ENCODE measurements at regions not wholly inside any gene's neighbourhood (a gene's known extent, or its start where the extent isn't known, plus 50 kb on each side); places are given as distances from the start of the nearest gene placed in this dataset.

DNA sequence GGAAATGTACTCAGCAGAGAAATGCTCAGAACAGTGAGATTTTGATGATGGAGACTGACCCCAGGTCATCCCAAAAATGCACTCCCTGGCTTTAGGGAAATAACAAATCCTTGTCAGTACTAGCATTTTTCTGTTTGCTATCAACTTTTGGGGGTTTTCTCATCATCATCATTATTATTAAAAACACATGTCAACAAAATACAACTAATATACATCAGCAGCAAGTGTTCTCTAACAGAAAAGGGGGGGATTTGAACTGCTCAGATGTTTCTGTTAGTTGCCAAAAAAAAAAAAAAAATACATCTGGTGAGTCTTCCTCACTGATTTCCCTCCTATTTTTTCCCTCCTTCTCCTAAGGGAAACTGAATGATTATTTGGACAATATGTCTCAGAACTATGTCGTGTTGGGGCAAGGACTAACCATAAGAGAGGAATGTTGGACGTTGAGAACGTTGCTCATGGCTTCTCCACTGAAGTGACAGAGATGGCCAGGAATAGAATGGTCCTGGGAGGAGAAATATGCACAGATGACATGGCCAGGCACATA, 230.0 kb upstream of the MCTP2 start:
- no peaks in the 10 kb centered on the region for H3K4me1 Mint-ChIP-seq (ENCODE audit: low read depth, unreplicated experiment)
- no peaks in the 10 kb centered on the region for H3K9me3 Mint-ChIP-seq (ENCODE audit: low read depth, unreplicated experiment)
- H3K27me3 Mint-ChIP-seq (ENCODE audit: unreplicated experiment): no peaks in the 10 kb centered on the region
- no peak for DNase-seq
- intact Hi-C loops (cut with micrococcal nuclease; ENCODE audit: unreplicated experiment): no loop called here
- H3K4me3 Mint-ChIP-seq (ENCODE audit: low read depth, unreplicated experiment): no peak overlapping the region
- CTCF ChIA-PET: no interaction called here
- no TSS peak for BruUV-seq (replicated peaks)
- H3K36me3 Mint-ChIP-seq (ENCODE audit: insufficient read depth, unreplicated experiment): no peaks in the 10 kb centered on the region
- TF ChIP-seq, protein P1, sequence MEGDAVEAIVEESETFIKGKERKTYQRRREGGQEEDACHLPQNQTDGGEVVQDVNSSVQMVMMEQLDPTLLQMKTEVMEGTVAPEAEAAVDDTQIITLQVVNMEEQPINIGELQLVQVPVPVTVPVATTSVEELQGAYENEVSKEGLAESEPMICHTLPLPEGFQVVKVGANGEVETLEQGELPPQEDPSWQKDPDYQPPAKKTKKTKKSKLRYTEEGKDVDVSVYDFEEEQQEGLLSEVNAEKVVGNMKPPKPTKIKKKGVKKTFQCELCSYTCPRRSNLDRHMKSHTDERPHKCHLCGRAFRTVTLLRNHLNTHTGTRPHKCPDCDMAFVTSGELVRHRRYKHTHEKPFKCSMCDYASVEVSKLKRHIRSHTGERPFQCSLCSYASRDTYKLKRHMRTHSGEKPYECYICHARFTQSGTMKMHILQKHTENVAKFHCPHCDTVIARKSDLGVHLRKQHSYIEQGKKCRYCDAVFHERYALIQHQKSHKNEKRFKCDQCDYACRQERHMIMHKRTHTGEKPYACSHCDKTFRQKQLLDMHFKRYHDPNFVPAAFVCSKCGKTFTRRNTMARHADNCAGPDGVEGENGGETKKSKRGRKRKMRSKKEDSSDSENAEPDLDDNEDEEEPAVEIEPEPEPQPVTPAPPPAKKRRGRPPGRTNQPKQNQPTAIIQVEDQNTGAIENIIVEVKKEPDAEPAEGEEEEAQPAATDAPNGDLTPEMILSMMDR (IDR thresholded peaks at IDR 0.05; ENCODE audit: unreplicated experiment): no peak
- H3K27ac Mint-ChIP-seq (ENCODE audit: unreplicated experiment): no peak overlapping the region

DNA sequence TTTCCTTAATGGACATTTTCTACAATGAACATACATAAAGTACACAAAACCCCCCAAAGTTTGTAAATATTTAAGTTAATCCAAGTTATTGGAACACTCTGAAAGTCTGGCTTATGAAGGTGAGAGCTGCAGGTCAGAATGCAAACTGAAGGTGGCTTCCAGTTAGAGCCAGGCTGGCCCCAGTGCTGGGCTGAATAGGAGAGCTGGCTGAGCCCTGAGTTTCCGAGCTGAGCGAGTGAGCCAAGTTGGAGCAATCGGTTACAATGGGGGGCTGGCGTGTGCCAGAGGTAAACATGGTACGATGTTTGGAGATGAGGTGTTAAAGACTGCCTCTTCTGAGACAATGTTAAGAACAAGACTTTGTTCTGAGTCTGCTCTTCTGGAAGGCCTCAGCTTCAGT, 230.8 kb upstream of the MCTP2 start:
- no TSS peak for BruUV-seq (replicated peaks)
- no peak for DNase-seq
- no peak overlapping the region for H3K27ac Mint-ChIP-seq (ENCODE audit: unreplicated experiment)
- TF ChIP-seq, protein P1 (IDR thresholded peaks at IDR 0.05; ENCODE audit: unreplicated experiment): no peak
- H3K27me3 Mint-ChIP-seq (ENCODE audit: unreplicated experiment): no peaks in the 10 kb centered on the region
- H3K4me3 Mint-ChIP-seq (ENCODE audit: low read depth, unreplicated experiment): no peak overlapping the region
- no peaks in the 10 kb centered on the region for H3K36me3 Mint-ChIP-seq (ENCODE audit: insufficient read depth, unreplicated experiment)
- no peaks in the 10 kb centered on the region for H3K9me3 Mint-ChIP-seq (ENCODE audit: low read depth, unreplicated experiment)
- intact Hi-C loops (cut with micrococcal nuclease; ENCODE audit: unreplicated experiment): no loop called here
- no peaks in the 10 kb centered on the region for H3K4me1 Mint-ChIP-seq (ENCODE audit: low read depth, unreplicated experiment)
- CTCF ChIA-PET: interaction anchor here (1.0 kb wide), 1 partner anchor 119 kb away, joined by 3 read pairs; no protein-coding TSS in a partner anchor

DNA sequence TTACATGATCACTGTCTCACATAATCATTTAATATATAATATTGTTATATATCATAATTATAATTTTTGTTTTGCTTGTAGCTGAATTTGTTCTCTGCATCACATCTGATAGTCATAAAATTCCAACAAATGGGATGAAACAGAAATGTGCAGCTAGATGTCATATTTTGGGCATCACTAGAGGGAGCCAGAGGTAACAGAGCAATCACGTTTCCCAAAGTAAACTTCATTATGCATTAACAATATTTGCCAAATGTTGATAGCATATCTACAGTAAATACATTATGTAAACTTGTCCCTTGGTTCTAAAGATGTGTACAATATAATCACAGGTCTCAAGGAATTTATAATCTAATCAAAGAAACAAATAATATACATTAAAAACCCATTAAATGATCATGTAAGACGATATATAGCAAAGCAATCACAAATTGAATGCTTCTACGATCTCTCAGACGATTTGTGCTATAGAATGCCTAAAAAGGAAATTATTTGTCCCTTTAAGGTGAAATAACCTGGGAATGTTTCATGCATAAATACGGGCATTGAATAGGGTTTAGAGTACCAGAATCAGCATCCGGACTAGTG, 234.2 kb upstream of the MCTP2 start:
- CTCF ChIA-PET: interaction anchor here (1.0 to 1.7 kb wide), 4 partner anchors 14 to 966 kb away, joined by 3 to 19 read pairs (median 4); no protein-coding TSS in a partner anchor
- BruUV-seq (replicated peaks): no TSS peak
- intact Hi-C loops (cut with micrococcal nuclease; ENCODE audit: unreplicated experiment): loop anchor here (1.0 kb wide), 1 partner anchor 123 kb away; no protein-coding TSS in a partner anchor

DNA sequence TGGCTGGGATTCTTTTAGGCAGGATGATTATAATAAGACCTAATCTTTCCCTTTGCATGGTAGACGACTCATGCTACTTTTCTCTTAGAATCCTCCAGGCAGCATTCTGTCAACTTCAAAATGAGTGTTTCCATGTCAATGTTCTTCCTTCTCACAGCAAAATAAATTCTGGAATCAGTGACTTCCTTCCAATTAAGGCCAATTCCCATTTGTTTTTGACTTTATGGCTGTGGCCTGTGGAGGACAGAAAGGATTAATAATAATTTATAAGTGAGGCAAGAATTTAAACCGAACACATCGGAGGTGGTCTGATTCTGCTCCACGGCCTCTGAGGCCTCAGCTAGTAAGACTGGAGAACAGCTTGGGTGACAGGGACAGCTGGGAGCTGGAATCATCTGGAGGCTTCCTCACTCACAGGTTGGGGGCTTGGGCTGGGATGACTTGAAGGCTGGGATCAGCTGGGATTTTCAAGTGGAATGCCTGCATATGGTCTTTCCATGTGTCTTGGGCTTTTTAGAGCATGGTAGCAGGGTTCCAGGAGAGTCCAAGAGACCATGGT, 241.8 kb upstream of the MCTP2 start:
- intact Hi-C loops (cut with micrococcal nuclease; ENCODE audit: unreplicated experiment): no loop called here
- Mint-ChIP-seq H3K4me1 (ENCODE audit: low read depth, unreplicated experiment) (no peaks in the 10 kb centered on the region), H3K9me3 (ENCODE audit: low read depth, unreplicated experiment) (peaks cover 7% of the 10 kb centered on the region), H3K36me3 (ENCODE audit: insufficient read depth, unreplicated experiment) (no peaks in the 10 kb centered on the region), H3K27ac (ENCODE audit: unreplicated experiment) (no peak overlapping the region), H3K4me3 (ENCODE audit: low read depth, unreplicated experiment) (no peak overlapping the region), H3K27me3 (ENCODE audit: unreplicated experiment) (no peaks in the 10 kb centered on the region)
- no TSS peak for BruUV-seq (replicated peaks)
- CTCF ChIA-PET: no interaction called here
- no peak for DNase-seq
- TF ChIP-seq, protein P1 (IDR thresholded peaks at IDR 0.05; ENCODE audit: unreplicated experiment): no peak

More for the DNA sequence above, 234.2 kb upstream of the MCTP2 start:
- DNase-seq: peak; percentile 26
- no peaks in the 10 kb centered on the region for H3K4me1 Mint-ChIP-seq (ENCODE audit: low read depth, unreplicated experiment)
- H3K27ac Mint-ChIP-seq (ENCODE audit: unreplicated experiment): no peak overlapping the region
- H3K36me3 Mint-ChIP-seq (ENCODE audit: insufficient read depth, unreplicated experiment): no peaks in the 10 kb centered on the region
- TF ChIP-seq, protein P1 (IDR thresholded peaks at IDR 0.05; ENCODE audit: unreplicated experiment): peak; percentile 42
- H3K27me3 Mint-ChIP-seq (ENCODE audit: unreplicated experiment): no peaks in the 10 kb centered on the region
- no peaks in the 10 kb centered on the region for H3K9me3 Mint-ChIP-seq (ENCODE audit: low read depth, unreplicated experiment)
- no peak overlapping the region for H3K4me3 Mint-ChIP-seq (ENCODE audit: low read depth, unreplicated experiment)
